ENCODE measurements at regions not wholly inside any gene's neighbourhood (a gene's known extent, or its start where the extent isn't known, plus 50 kb on each side); places are given as distances from the start of the nearest gene placed in this dataset.

- no peak for ATAC-seq (ENCODE audit: insufficient number of reproducible peaks, low FRiP score, low read depth)
- H3K27ac ChIP-seq = no peak overlapping the region
These were observed 339.8 kb downstream of the GABRB3 start for GRCh38 chr15:26433060-26433459.

GRCh38 chr15:26421065-26421464 lies 351.8 kb downstream of the GABRB3 start:
- TF ChIP-seq CTCF (IDR thresholded peaks at IDR 0.05) = no peak

More at GRCh38 chr15:26433060-26433459, 339.8 kb downstream of the GABRB3 start:
- no peaks in the 10 kb centered on the region for H3K36me3 ChIP-seq
- no peak overlapping the region for H3K4me3 ChIP-seq
- H3K4me1 ChIP-seq (ENCODE audit: control insufficient read depth in 1 of 2, low read depth in 2 of 2) = no peaks in the 10 kb centered on the region
- no peaks in the 10 kb centered on the region for H3K9me3 ChIP-seq
- TF ChIP-seq CTCF (IDR thresholded peaks at IDR 0.05) = no peak
- DNase-seq (ENCODE audit: low spot score) = no peak
- H3K27me3 ChIP-seq (replicated peaks; ENCODE audit: insufficient read depth) = no peaks in the 10 kb centered on the region

GRCh38 chr15:26395624-26396023 lies 377.2 kb downstream of the GABRB3 start:
- DNase-seq (ENCODE audit: low spot score) = no peak
- H3K4me1 ChIP-seq (ENCODE audit: control insufficient read depth in 1 of 2, low read depth in 2 of 2) = no peaks in the 10 kb centered on the region
- no peak overlapping the region for H3K4me3 ChIP-seq
- no peak for ATAC-seq (ENCODE audit: insufficient number of reproducible peaks, low FRiP score, low read depth)
- no peaks in the 10 kb centered on the region for H3K36me3 ChIP-seq
- TF ChIP-seq CTCF (IDR thresholded peaks at IDR 0.05) = no peak
- no peaks in the 10 kb centered on the region for H3K9me3 ChIP-seq
- H3K27me3 ChIP-seq (replicated peaks; ENCODE audit: insufficient read depth) = no peaks in the 10 kb centered on the region
- H3K27ac ChIP-seq = no peak overlapping the region

More at GRCh38 chr15:26421065-26421464, 351.8 kb downstream of the GABRB3 start:
- H3K4me3 ChIP-seq = no peak overlapping the region
- peaks cover under 1% of the 10 kb centered on the region for H3K9me3 ChIP-seq
- no peaks in the 10 kb centered on the region for H3K27me3 ChIP-seq (replicated peaks; ENCODE audit: insufficient read depth)
- no peak for ATAC-seq (ENCODE audit: insufficient number of reproducible peaks, low FRiP score, low read depth)
- no peak overlapping the region for H3K27ac ChIP-seq
- DNase-seq (ENCODE audit: low spot score) = no peak
- no peaks in the 10 kb centered on the region for H3K4me1 ChIP-seq (ENCODE audit: control insufficient read depth in 1 of 2, low read depth in 2 of 2)
- no peaks in the 10 kb centered on the region for H3K36me3 ChIP-seq

- DNase-seq (ENCODE audit: low spot score) (no peak), ATAC-seq (ENCODE audit: insufficient number of reproducible peaks, low FRiP score, low read depth) (no peak)
- no peak overlapping the region for H3K27ac ChIP-seq
- H3K4me1 ChIP-seq (ENCODE audit: control insufficient read depth in 1 of 2, low read depth in 2 of 2) = no peaks in the 10 kb centered on the region
- no peaks in the 10 kb centered on the region for H3K36me3 ChIP-seq
- no peaks in the 10 kb centered on the region for H3K27me3 ChIP-seq (replicated peaks; ENCODE audit: insufficient read depth)
- TF ChIP-seq CTCF (IDR thresholded peaks at IDR 0.05) = no peak
- H3K4me3 ChIP-seq = no peak overlapping the region
- no peaks in the 10 kb centered on the region for H3K9me3 ChIP-seq
These were observed 378.1 kb downstream of the GABRB3 start for GRCh38 chr15:26394801-26395200.

GRCh38 chr15:26392956-26393355 lies 379.9 kb downstream of the GABRB3 start:
- H3K4me3 ChIP-seq = no peak overlapping the region
- no peaks in the 10 kb centered on the region for H3K9me3 ChIP-seq
- H3K4me1 ChIP-seq (ENCODE audit: control insufficient read depth in 1 of 2, low read depth in 2 of 2) = no peaks in the 10 kb centered on the region
- TF ChIP-seq CTCF (IDR thresholded peaks at IDR 0.05) = no peak
- no peaks in the 10 kb centered on the region for H3K27me3 ChIP-seq (replicated peaks; ENCODE audit: insufficient read depth)
- no peaks in the 10 kb centered on the region for H3K36me3 ChIP-seq
- ATAC-seq (ENCODE audit: insufficient number of reproducible peaks, low FRiP score, low read depth) (no peak), DNase-seq (ENCODE audit: low spot score) (no peak)
- no peak overlapping the region for H3K27ac ChIP-seq

Data from thoracic aorta (tissue), 2 donors.